ENCODE measurements at regions not wholly inside any gene's neighbourhood (a gene's known extent, or its start where the extent isn't known, plus 50 kb on each side); places are given as distances from the start of the nearest gene placed in this dataset.

DNA sequence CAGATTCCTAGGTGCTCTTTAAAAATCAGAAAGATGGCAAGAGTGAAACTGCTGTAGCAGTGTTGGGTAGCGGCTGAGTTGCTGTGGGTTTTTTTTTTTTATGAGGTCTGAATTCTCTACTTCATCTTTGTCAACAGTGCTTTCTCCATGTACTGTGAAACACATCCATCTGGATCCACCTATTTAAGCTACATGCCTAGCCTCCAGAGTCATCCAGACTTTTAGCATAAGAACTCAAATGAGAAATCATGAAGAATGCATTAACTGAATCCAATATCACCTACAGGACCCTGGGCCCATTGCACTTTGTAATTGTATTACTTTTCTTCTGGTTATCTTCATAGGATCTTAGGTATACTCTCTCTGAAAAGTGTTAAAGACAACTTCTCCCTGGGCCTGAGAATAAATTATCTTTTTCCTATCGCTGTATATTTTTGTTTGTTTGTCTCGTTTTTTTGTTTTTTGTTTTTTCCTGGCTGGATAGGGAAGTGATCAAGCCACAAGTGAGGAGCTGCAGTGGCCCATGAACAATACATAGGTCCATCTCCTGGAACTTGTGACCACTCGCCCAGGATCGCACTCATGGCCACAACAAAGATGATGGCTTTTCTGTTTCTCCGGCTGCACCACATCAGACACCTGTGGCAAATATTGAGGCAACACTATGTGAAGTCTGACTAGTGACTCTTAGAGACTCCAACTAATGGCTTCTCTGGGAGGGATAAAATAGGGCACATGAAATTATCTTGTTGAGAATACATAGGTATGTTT lies 609.9 kb upstream of the AGTR1 start:
- DNase-seq = no peak

DNA sequence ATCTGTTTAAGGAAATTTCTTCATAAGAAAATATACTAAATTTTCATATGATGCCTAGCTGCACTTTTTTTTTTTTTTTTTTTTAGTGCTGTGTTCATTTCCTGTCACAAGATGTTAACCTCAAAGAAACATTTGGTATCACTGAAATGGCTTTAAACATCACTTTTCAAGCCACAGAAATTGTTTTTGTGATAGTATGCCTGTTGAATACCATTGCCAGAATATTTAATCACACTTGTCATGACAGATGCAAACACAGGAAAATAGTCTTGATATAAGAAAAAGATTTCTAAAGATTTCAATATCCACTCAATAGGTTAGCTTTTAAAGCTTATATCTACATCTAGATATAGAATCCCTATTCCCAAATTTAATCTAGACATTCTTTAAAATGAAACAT lies 608.5 kb upstream of the AGTR1 start:
- no peak for DNase-seq

DNA sequence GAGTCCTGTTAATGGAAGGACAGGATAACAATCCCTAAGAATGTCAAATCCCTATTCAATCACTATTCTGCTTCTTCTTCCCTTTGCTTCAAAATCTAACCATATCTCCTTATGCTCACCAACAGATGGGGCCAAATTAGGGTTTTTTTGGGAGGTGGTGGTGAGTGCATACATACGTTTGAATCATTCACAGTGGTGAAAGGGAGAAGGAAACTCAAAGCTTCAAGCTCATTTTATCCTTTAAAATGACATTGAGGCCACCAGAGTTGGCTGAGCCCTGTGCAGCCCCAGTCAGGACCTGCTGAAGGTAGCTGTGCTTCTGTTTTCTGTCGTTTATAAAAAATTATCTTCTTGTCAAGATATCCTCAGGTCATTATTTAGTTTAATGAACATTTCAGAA lies 607.5 kb upstream of the AGTR1 start:
- no peak for DNase-seq

DNA sequence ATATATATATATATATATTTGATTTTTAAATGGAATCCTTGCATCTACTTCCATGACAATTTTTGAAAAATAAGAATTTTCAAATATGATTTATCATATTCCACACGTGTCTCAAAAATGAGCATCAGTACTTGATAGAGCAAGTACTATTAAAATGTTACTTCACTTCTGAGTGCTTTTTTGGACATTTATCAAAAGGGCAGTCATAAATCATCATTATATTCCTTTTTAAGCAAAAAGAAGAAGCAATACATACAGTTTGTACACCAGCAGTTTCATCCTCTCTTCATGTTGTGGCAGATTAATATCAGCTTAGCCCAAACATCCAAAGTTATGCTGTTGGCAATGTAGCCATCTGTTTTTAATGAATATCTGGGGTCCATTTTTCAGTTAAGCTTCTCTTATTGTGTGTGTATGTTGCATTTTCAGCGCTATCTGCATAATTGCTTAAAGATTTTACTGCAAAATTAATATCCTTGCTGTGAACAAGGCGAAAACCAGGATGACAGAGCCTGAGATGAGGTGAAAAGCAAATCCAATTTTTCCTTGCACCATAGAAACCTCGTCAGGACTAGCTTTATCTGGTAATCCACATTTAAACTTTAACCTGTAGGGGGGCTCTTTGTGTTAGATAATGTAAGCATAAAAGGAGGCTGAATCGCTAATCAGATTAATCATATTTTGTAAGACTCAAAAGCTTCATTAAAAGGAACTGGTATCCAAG lies 604.9 kb upstream of the AGTR1 start:
- no peak for DNase-seq

GRCh38 chr3:148093753-148094152 lies 604.0 kb upstream of the AGTR1 start:
- DNase-seq = no peak

DNA sequence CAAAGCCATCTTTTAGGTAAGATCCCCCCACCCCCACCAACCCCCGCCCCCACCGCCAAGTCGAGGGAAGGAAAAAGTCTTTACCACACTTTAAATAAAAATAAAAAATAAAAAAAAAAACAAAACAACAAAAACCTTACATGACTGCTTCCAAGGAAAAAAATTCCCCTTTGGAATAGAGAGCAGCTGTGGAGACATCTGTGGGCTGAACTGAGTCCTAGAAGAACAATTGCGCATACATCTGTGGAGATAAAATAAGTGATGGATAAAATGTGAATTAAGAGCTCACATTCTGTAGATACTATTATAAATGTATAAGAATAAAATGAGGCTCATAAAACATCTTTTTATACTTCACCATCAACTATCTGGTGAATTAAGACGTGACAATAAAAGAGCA lies 601.7 kb upstream of the AGTR1 start:
- DNase-seq = no peak

- DNase-seq = no peak
Observed at GRCh38 chr3:148100476-148100875, 597.2 kb upstream of the AGTR1 start.

- DNase-seq = peak; percentile 45
Observed at GRCh38 chr3:148101061-148101460, 596.6 kb upstream of the AGTR1 start.

- DNase-seq = no peak
Observed at GRCh38 chr3:148102156-148102555, 595.5 kb upstream of the AGTR1 start.

DNA sequence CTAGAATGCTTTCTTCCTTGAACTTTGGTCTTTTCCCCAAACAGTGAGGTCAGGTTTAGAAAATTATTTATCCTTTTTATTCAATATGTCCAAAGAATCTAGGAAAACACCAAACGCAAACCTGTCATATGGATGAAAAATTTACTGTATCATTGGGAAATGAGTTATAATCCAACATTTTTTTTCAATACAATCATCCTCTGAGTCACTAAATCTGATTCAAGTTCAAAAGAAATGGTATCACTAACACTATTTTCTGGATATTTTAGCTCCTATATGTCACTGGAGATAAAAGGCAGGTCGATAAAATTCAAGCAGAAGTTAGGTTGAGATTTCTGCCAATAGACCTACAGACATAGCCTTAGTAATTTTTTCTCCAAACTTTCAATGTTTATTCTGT lies 591.6 kb upstream of the AGTR1 start:
- DNase-seq = peak; percentile 55

- no peak for DNase-seq
Observed at GRCh38 chr3:148126956-148127355, 570.7 kb upstream of the AGTR1 start.

- no peak for DNase-seq
Observed at GRCh38 chr3:148128136-148128535, 569.6 kb upstream of the AGTR1 start.

- DNase-seq = peak; percentile 31
Observed at GRCh38 chr3:148131990-148132638, 565.6 kb upstream of the AGTR1 start.

DNA sequence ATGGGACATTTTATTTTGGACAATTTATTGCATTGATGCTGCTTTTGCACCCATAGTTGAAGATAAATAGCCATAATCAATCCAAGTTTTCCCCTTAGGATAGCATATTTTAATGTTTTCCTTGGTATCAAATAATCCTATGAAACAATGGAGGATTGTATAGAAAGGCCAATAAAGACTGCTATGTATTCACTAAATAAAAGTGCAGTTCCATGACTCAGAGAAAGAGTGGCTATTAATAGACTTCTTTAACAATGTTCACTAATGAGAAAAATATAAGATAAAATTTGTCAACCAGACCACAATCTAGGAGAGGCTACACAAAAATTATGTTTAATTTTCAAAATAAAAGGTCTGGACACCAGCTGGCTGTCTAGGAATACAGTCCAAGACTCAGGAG lies 560.9 kb upstream of the AGTR1 start:
- no peak for DNase-seq

DNA sequence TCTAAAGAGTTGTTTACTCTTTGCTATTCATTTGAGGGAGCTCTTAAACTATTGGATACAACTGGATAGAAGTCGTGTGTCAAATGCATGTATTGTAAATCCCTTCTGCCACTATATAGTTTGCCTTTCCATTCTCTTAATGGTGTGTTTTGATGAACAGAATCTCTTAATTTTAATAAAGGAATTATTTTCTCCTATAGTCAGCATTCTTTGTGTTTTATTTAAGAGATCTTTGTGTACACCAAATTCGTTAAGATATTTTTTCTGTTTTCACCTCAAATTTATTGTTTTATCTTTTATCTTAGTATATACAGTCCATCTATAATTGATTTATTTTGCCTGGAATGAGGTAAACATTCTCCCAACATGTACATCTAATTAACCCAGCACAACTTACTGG lies 551.5 kb upstream of the AGTR1 start:
- no peak for DNase-seq

- DNase-seq = peak; percentile 74
Observed at GRCh38 chr3:148146947-148147826, 550.5 kb upstream of the AGTR1 start.

DNA sequence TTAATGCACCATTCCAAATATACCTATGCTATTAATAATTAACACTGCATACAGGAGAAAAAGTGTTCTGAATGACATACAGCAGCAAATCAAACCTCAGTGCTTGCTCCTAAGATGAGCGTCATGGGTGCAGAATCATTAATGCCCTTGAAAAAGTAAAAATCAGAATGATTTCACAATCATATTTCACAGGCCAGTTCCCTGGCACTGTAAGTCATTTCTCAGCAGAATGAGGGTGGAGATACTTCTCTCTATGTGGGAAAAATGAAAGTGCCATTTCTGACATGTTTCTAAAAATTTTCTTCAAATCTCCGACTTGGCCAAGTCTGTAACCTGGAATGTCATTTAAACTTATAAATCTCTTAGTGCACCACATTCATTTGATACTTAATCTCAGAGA lies 549.8 kb upstream of the AGTR1 start:
- no peak for DNase-seq

GRCh38 chr3:148149556-148149955 lies 548.1 kb upstream of the AGTR1 start:
- DNase-seq = no peak

GRCh38 chr3:148150141-148150540 lies 547.6 kb upstream of the AGTR1 start:
- peak; percentile 30 for DNase-seq

GRCh38 chr3:148158210-148158609 lies 539.5 kb upstream of the AGTR1 start:
- DNase-seq = peak; percentile 70

DNA sequence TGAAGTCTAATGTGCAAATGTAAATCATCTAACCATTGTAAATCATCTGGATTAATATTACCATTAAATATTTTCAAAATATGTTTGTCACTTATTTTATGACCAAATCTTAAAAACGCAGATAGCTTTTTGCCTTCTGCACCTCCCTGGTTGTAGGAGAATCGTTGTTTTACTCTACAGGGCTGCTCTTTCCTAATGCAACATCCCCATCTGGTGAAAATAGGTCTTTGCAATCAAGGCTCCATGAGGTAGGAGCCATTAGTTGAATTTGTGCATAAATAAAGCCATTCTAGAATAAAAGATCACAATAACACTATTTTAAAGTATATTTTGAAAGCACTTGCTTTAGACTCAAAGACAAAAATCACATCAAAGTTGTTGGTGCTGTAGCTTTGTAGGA lies 535.6 kb upstream of the AGTR1 start:
- DNase-seq = peak; percentile 26

- DNase-seq = no peak
Observed at GRCh38 chr3:148168347-148168746, 529.4 kb upstream of the AGTR1 start.

- DNase-seq = peak; percentile 59
Observed at GRCh38 chr3:148173851-148174250, 523.9 kb upstream of the AGTR1 start.
